H9 (cell line): ENCODE measurements at regions not wholly inside any gene's neighbourhood (a gene's known extent, or its start where the extent isn't known, plus 50 kb on each side); places are given as distances from the start of the nearest gene placed in this dataset.

Experiments used
- DNase-seq: peaks from one replicate; pipeline ENCODE4 v3.0.0-alpha.2; 2017
- H2AFZ ChIP-seq: one replicate; pipeline ENCODE4 v1.6.1; 2013; ENCODE audit warnings: mild to moderate bottlenecking, low read length, control low read depth, moderate library complexity
- H2AK5ac ChIP-seq: 2 replicates; pipeline ENCODE4 v1.6.1; 2013; ENCODE audit warnings: low read length, control low read depth, mixed read lengths; ENCODE audit not compliant: insufficient read length
- H2BK120ac ChIP-seq: one replicate; pipeline ENCODE4 v1.6.1; 2013; ENCODE audit warnings: low read depth, mild to moderate bottlenecking, low read length, control low read depth, inconsistent platforms; ENCODE audit not compliant: poor library complexity, severe bottlenecking
- H2BK12ac ChIP-seq: 2 replicates; pipeline ENCODE4 v1.6.1; 2013; ENCODE audit warnings: low read length, control low read depth, mixed read lengths, low read depth; ENCODE audit not compliant: insufficient read length
- H2BK15ac ChIP-seq: 2 replicates; pipeline ENCODE4 v1.6.1; 2013; ENCODE audit warnings: low read depth, low read length, control low read depth
- H2BK20ac ChIP-seq: one replicate; pipeline ENCODE4 v1.6.1; 2013; ENCODE audit warnings: low read depth, mild to moderate bottlenecking, low read length, control low read depth, inconsistent platforms; ENCODE audit not compliant: poor library complexity, severe bottlenecking
- H2BK5ac ChIP-seq: 2 replicates; pipeline ENCODE4 v1.6.1; 2013; ENCODE audit warnings: low read length, control low read depth, mixed read lengths; ENCODE audit not compliant: insufficient read length
- H3K14ac ChIP-seq: 2 replicates; pipeline ENCODE4 v1.6.1; 2013; ENCODE audit warnings: low read length, control low read depth; ENCODE audit not compliant: insufficient read depth
- H3K18ac ChIP-seq: 2 replicates; pipeline ENCODE4 v1.6.1; 2013; ENCODE audit warnings: low read depth, mild to moderate bottlenecking, mixed read lengths, low read length, control low read depth; ENCODE audit not compliant: insufficient read length
- H3K23ac ChIP-seq: 2 replicates; pipeline ENCODE4 v1.6.1; 2013; ENCODE audit warnings: low read length, control low read depth, mixed read lengths, low read depth; ENCODE audit not compliant: insufficient read length
- H3K23me2 ChIP-seq: 2 replicates; pipeline ENCODE4 v1.6.1; 2013; ENCODE audit warnings: low read depth, mild to moderate bottlenecking, mixed read lengths, low read length, control low read depth; ENCODE audit not compliant: insufficient read length, poor library complexity, severe bottlenecking
- H3K27ac ChIP-seq: 2 replicates; pipeline ENCODE4 v1.5.1; 2013; ENCODE audit warnings: low read length, control low read depth, mixed read lengths, low read depth; ENCODE audit not compliant: insufficient read length
- H3K27me3 ChIP-seq: 2 replicates; pipeline ENCODE4 v1.6.1; 2013; ENCODE audit warnings: low read length, control low read depth, inconsistent platforms; ENCODE audit not compliant: insufficient read depth
- H3K4ac ChIP-seq: 2 replicates; pipeline ENCODE4 v1.6.1; 2013; ENCODE audit warnings: low read depth, mild to moderate bottlenecking, control low read depth, inconsistent platforms, low read length, moderate library complexity
- H3K4me1 ChIP-seq: 2 replicates; pipeline ENCODE4 v1.6.1; 2013; ENCODE audit warnings: low read length, control low read depth, inconsistent platforms; ENCODE audit not compliant: insufficient read depth
- H3K4me2 ChIP-seq: 2 replicates; pipeline ENCODE4 v1.6.1; 2013; ENCODE audit warnings: low read length, control low read depth, mixed read lengths; ENCODE audit not compliant: insufficient read length, insufficient read depth
- H3K56ac ChIP-seq: 2 replicates; pipeline ENCODE4 v1.6.1; 2013; ENCODE audit warnings: low read depth, mild to moderate bottlenecking, mixed read lengths, low read length, control low read depth; ENCODE audit not compliant: insufficient read length
- H3K79me1 ChIP-seq: 2 replicates; pipeline ENCODE4 v1.6.1; 2013; ENCODE audit warnings: low read depth, mild to moderate bottlenecking, moderate library complexity, low read length, control low read depth, inconsistent platforms; ENCODE audit not compliant: insufficient read depth, poor library complexity, severe bottlenecking
- H3K79me2 ChIP-seq: 2 replicates; pipeline ENCODE4 v1.6.1; 2013; ENCODE audit warnings: low read length, control low read depth, inconsistent platforms; ENCODE audit not compliant: insufficient read depth
- H3K9ac ChIP-seq: 2 replicates; pipeline ENCODE4 v1.6.1; 2013; ENCODE audit warnings: low read length, control low read depth, mixed read lengths; ENCODE audit not compliant: insufficient read length; ENCODE audit errors: extremely low read depth
- H3K9me3 ChIP-seq: one replicate; pipeline ENCODE4 v1.6.1; 2013; ENCODE audit warnings: low read depth, low read length, inconsistent platforms; ENCODE audit not compliant: control insufficient read depth
- H3T11ph ChIP-seq: one replicate; pipeline ENCODE4 v1.6.1; 2013; ENCODE audit warnings: mild to moderate bottlenecking, low read length, control low read depth, inconsistent platforms
- H4K20me1 ChIP-seq: one replicate; pipeline ENCODE4 v1.6.1; 2013; ENCODE audit not compliant: control insufficient read depth, insufficient read length, insufficient read depth
- H4K5ac ChIP-seq: 2 replicates; pipeline ENCODE4 v1.6.1; 2013; ENCODE audit warnings: low read depth, mild to moderate bottlenecking, mixed read lengths, low read length, control low read depth; ENCODE audit not compliant: insufficient read length
- H4K8ac ChIP-seq: replicated peaks from 2 replicates; pipeline ENCODE4 v1.6.1; 2013; ENCODE audit warnings: low read length, control low read depth, mixed read lengths, low read depth; ENCODE audit not compliant: insufficient read length
- H4K91ac ChIP-seq: 2 replicates; pipeline ENCODE4 v1.6.1; 2013; ENCODE audit warnings: low read depth, mild to moderate bottlenecking, moderate library complexity, mixed read lengths, low read length, control low read depth; ENCODE audit not compliant: insufficient read length
- H3K27ac Mint-ChIP-seq, 3 experiments: 2 replicates in 2 of 3; 3 replicates in 1 of 3; pipeline ENCODE4 v1.8.0; 2020 to 2021; ENCODE audit warnings: mixed read lengths in 3 of 3, mild to moderate bottlenecking in 1 of 3, moderate library complexity in 1 of 3
- H3K27me3 Mint-ChIP-seq: 2 replicates; pipeline ENCODE4 v1.8.0; 2021; ENCODE audit warnings: low read depth, mild to moderate bottlenecking, moderate library complexity, mixed read lengths
- H3K36me3 Mint-ChIP-seq, 3 experiments: 2 replicates in 2 of 3; 3 replicates in 1 of 3; pipeline ENCODE4 v1.8.0; 2020 to 2021; ENCODE audit warnings: low read depth in 3 of 3, mixed read lengths in 3 of 3; ENCODE audit not compliant: insufficient read depth in 1 of 3
- H3K4me1 Mint-ChIP-seq, 2 experiments: 2 replicates each; pipeline ENCODE4 v1.8.0; 2020; ENCODE audit warnings: mixed read lengths in 2 of 2
- H3K4me3 Mint-ChIP-seq, 2 experiments: 2 replicates in 1 of 2; 3 replicates in 1 of 2; pipeline ENCODE4 v1.8.0; 2020 to 2021; ENCODE audit warnings: mild to moderate bottlenecking in 2 of 2, mixed read lengths in 2 of 2, moderate library complexity in 1 of 2
- H3K9me3 Mint-ChIP-seq, 2 experiments: 2 replicates in 1 of 2; 3 replicates in 1 of 2; pipeline ENCODE4 v1.8.0; 2020; ENCODE audit warnings: mild to moderate bottlenecking in 2 of 2, mixed read lengths in 2 of 2, moderate library complexity in 1 of 2
- WGBS: extraction: QIAGEN DNeasy Blood & Tissue Kit; methylation state at CpG from one replicate; pipeline ENCODE4 v1.1.7; 2013; ENCODE audit warnings: missing lambda C conversion rate, low lambda C conversion rate, mixed read lengths; ENCODE audit not compliant: insufficient read length; ENCODE audit errors: extremely low coverage; 5-methylcytosine and 5-hydroxymethylcytosine counted together
- TF ChIP-seq, protein P1 (sequence below): fragments of 200-600 bp; sonication (generic); conservative IDR thresholded peaks from 3 replicates; pipeline ENCODE4 v1.8.0; 2021; ENCODE audit warnings: antibody characterized with exemption, mild to moderate bottlenecking

- DNase-seq: no peak
- no peaks in the 10 kb centered on the region for H3K36me3 Mint-ChIP-seq
Measured at GRCh38 chr10:8158193-8159071, 103.9 kb downstream of the GATA3 start.

More at GRCh38 chr10:8158193-8159071, 103.9 kb downstream of the GATA3 start:
- Histone ChIP-seq H3K9me3 (no peaks in the 10 kb centered on the region), H3K4me1 (no peaks in the 10 kb centered on the region), H3K27ac (no peak overlapping the region), H2BK15ac (no peak overlapping the region), H3K27me3 (no peaks in the 10 kb centered on the region), H3K9ac (no peak overlapping the region), H2AFZ (no peak overlapping the region), H3T11ph (no peak overlapping the region), H3K79me2 (no peaks in the 10 kb centered on the region), H4K20me1 (no peaks in the 10 kb centered on the region), H3K14ac (no peak overlapping the region), H2BK5ac (no peak overlapping the region), H2AK5ac (no peak overlapping the region), H3K79me1 (no peaks in the 10 kb centered on the region), H3K23ac (no peak overlapping the region), H2BK20ac (no peak overlapping the region), H2BK12ac (no peak overlapping the region), H4K91ac (no peak overlapping the region), H2BK120ac (no peak overlapping the region), H3K4me2 (no peak overlapping the region), H4K5ac (no peak overlapping the region), H4K8ac (no peak overlapping the region), H3K18ac (no peak overlapping the region), H3K23me2 (no peaks in the 10 kb centered on the region), H3K56ac (no peak overlapping the region), H3K4ac (no peak overlapping the region)
- H3K27ac Mint-ChIP-seq: no peak overlapping the region
- WGBS: no CpG with 5 or more reads among the region's 9 CpGs
- H3K9me3 Mint-ChIP-seq: no peaks in the 10 kb centered on the region; a peak in 2 of 5 replicates
- TF ChIP-seq, protein P1, sequence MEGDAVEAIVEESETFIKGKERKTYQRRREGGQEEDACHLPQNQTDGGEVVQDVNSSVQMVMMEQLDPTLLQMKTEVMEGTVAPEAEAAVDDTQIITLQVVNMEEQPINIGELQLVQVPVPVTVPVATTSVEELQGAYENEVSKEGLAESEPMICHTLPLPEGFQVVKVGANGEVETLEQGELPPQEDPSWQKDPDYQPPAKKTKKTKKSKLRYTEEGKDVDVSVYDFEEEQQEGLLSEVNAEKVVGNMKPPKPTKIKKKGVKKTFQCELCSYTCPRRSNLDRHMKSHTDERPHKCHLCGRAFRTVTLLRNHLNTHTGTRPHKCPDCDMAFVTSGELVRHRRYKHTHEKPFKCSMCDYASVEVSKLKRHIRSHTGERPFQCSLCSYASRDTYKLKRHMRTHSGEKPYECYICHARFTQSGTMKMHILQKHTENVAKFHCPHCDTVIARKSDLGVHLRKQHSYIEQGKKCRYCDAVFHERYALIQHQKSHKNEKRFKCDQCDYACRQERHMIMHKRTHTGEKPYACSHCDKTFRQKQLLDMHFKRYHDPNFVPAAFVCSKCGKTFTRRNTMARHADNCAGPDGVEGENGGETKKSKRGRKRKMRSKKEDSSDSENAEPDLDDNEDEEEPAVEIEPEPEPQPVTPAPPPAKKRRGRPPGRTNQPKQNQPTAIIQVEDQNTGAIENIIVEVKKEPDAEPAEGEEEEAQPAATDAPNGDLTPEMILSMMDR: no peak
- H3K4me3 Mint-ChIP-seq: no peak overlapping the region
- peaks cover 15% of the 10 kb centered on the region for H3K27me3 Mint-ChIP-seq
- H3K4me1 Mint-ChIP-seq: no peaks in the 10 kb centered on the region
